H1 (cell line): ENCODE measurements at regions not wholly inside any gene's neighbourhood (a gene's known extent, or its start where the extent isn't known, plus 50 kb on each side); places are given as distances from the start of the nearest gene placed in this dataset.

Source experiments
- ATF2 ChIP-seq: IDR thresholded peaks from 2 replicates; pipeline ENCODE4 v1.6.1; 2012; ENCODE audit warnings: low read length, inconsistent platforms
- ATF3 ChIP-seq: IDR thresholded peaks from 2 replicates; pipeline ENCODE4 v1.6.1; 2011; ENCODE audit warnings: low read depth, mild to moderate bottlenecking, low read length; ENCODE audit not compliant: insufficient read depth
- CBX5 ChIP-seq: fragments of 300-800, 300-1000 bp; sonication (generic); IDR thresholded peaks from 2 replicates; pipeline ENCODE4 v1.7.1; 2016; ENCODE audit warnings: antibody characterized with exemption, low read length, low read depth
- CREB1 ChIP-seq: IDR thresholded peaks from 2 replicates; pipeline ENCODE4 v1.6.1; 2012; ENCODE audit warnings: inconsistent platforms
- CTCF ChIP-seq, 3 experiments: IDR thresholded peaks; 1 replicate in 2 of 3; 2 replicates in 1 of 3; pipeline versions ENCODE4 v1.5.1 to v1.6.1; 2011; ENCODE audit warnings: low read length in 3 of 3, mild to moderate bottlenecking in 3 of 3, inconsistent platforms in 2 of 3, low read depth in 1 of 3, moderate library complexity in 1 of 3; ENCODE audit not compliant: insufficient read depth in 1 of 3; ENCODE audit errors: control extremely low read depth in 1 of 3
- EP300 ChIP-seq, 2 experiments: IDR thresholded peaks; 1 replicate in 1 of 2; 2 replicates in 1 of 2; pipeline ENCODE4 v1.6.1; 2011 to 2012; ENCODE audit warnings: low read depth in 2 of 2, low read length in 2 of 2, mild to moderate bottlenecking in 2 of 2, borderline replicate concordance in 1 of 2, inconsistent platforms in 1 of 2, moderate library complexity in 1 of 2
- HDAC6 ChIP-seq: IDR thresholded peaks from one replicate; pipeline ENCODE4 v1.7.1; 2012; ENCODE audit warnings: low read depth, mild to moderate bottlenecking, inconsistent platforms, low read length, moderate library complexity
- JUN ChIP-seq: IDR thresholded peaks from 2 replicates; pipeline ENCODE4 v1.6.1; 2011; ENCODE audit warnings: low read depth, mild to moderate bottlenecking, improper control_type of control experiment, low read length
- MAFK ChIP-seq: IDR thresholded peaks from 2 replicates; pipeline ENCODE4 v1.6.1; 2012; ENCODE audit warnings: low read depth, mild to moderate bottlenecking, improper control_type of control experiment, low read length
- NRF1 ChIP-seq: IDR thresholded peaks from 2 replicates; pipeline ENCODE4 v1.6.1; 2011; ENCODE audit warnings: mild to moderate bottlenecking, low read depth, low read length, improper control_type of control experiment
- POLR2AphosphoS5 ChIP-seq: IDR thresholded peaks from 2 replicates; pipeline ENCODE4 v1.6.1; 2011; ENCODE audit warnings: low read depth, low read length
- RFX5 ChIP-seq: IDR thresholded peaks from 2 replicates; pipeline ENCODE4 v1.6.1; 2011; ENCODE audit warnings: low read depth, low read length, improper control_type of control experiment, borderline replicate concordance
- YY1 ChIP-seq: IDR thresholded peaks from 2 replicates; pipeline ENCODE4 v1.6.1; 2011; ENCODE audit warnings: low read depth, mild to moderate bottlenecking, low read length
- ZNF274 ChIP-seq: IDR thresholded peaks from 2 replicates; pipeline ENCODE4 v1.7.0; 2012; ENCODE audit warnings: low read length, borderline replicate concordance; ENCODE audit errors: extremely low read depth

GRCh38 chr16:62709794-62710193, 673.6 kb upstream of the CDH8 start:
- TF ChIP-seq ZNF274 (no peak), CTCF (IDR thresholded peaks at IDR 0.05; ENCODE audit: control extremely low read depth in 1 of 3, insufficient read depth in 1 of 3, low read depth in 1 of 3, low read length in 3 of 3) (no peak), CBX5 (no peak), POLR2AphosphoS5 (no peak), HDAC6 (no peak), NRF1 (no peak), RFX5 (no peak), CREB1 (no peak), JUN (no peak), ATF3 (no peak), YY1 (no peak), ATF2 (no peak), EP300 (IDR thresholded peaks at IDR 0.05; ENCODE audit: borderline replicate concordance in 1 of 2, low read depth in 2 of 2, low read length in 2 of 2) (no peak), MAFK (no peak)
